ENCODE measurements at regions not wholly inside any gene's neighbourhood (a gene's known extent, or its start where the extent isn't known, plus 50 kb on each side); places are given as distances from the start of the nearest gene placed in this dataset.

DNA sequence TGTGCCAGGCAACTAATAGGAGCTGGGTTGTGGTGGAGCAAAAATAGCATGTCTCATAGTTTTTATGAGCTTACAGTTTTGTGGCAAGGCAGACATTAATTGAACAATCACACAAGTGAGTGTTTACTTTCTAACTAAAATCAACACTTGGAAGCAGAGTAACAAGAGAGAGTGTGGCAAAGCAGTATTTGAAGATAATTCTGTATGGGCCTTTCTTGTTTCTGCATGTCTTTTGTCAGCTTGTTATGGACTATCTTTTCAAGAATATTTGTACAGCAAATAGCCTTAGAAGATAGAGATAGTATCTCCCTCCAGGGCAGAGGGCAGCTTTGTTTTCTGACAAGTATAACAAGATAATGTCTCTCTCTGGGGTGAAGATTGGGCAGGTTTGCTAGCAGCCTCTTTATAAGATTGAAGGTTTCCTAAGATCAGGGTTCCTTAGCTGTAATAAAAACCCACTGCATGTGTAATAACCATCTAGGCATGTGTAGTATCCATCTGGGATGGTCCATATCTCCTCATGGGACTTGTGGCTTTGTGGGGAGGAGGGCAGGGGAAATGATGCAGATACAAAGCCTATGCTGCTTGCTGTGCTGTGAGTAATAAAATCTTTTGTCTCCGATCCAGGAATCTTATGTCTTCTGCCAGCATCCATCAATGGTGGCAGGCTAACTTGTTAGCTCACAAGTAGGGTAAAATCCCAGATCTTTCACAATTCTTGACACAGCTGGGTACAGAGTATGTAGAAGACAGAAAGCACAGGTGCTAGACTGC, 479.9 kb downstream of the KDM4C start:
- Histone ChIP-seq H3K9me3 (ENCODE audit: severe bottlenecking) (no peaks in the 10 kb centered on the region), H3K4me3 (ENCODE audit: low read depth, low read length) (no peak overlapping the region), H3K36me3 (no peaks in the 10 kb centered on the region), H3K27ac (no peak overlapping the region), H3K27me3 (ENCODE audit: insufficient read depth, low read depth, severe bottlenecking) (no peaks in the 10 kb centered on the region)
- DNase-seq = no peak
- TF ChIP-seq, protein P1, sequence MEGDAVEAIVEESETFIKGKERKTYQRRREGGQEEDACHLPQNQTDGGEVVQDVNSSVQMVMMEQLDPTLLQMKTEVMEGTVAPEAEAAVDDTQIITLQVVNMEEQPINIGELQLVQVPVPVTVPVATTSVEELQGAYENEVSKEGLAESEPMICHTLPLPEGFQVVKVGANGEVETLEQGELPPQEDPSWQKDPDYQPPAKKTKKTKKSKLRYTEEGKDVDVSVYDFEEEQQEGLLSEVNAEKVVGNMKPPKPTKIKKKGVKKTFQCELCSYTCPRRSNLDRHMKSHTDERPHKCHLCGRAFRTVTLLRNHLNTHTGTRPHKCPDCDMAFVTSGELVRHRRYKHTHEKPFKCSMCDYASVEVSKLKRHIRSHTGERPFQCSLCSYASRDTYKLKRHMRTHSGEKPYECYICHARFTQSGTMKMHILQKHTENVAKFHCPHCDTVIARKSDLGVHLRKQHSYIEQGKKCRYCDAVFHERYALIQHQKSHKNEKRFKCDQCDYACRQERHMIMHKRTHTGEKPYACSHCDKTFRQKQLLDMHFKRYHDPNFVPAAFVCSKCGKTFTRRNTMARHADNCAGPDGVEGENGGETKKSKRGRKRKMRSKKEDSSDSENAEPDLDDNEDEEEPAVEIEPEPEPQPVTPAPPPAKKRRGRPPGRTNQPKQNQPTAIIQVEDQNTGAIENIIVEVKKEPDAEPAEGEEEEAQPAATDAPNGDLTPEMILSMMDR (IDR thresholded peaks at IDR 0.05; ENCODE audit: low read depth, low read length) = no peak

DNA sequence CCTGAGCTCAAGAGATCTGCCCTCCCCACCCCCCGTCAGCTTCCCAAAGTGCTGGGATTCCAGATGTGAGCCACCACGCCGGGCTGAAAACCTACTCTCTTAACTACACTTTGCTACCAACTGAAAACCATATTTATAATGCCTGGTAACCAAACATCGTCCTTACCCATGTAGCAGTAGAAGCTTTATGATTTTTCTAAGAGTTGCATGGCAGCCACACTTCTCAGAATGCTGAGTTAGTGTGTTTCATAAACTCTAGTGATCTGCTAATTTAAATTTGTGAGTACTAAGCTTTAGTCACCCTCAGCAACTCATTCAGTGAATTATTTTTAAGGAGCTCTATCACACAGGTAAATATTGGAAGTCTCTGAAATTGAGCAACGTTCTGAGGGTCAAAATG, 478.4 kb downstream of the KDM4C start:
- TF ChIP-seq, protein P1 (IDR thresholded peaks at IDR 0.05; ENCODE audit: low read depth, low read length) = no peak
- Histone ChIP-seq H3K4me3 (ENCODE audit: low read depth, low read length) (no peak overlapping the region), H3K27ac (no peak overlapping the region), H3K9me3 (ENCODE audit: severe bottlenecking) (no peaks in the 10 kb centered on the region), H3K27me3 (ENCODE audit: insufficient read depth, low read depth, severe bottlenecking) (no peaks in the 10 kb centered on the region), H3K36me3 (no peaks in the 10 kb centered on the region)
- DNase-seq = no peak

DNA sequence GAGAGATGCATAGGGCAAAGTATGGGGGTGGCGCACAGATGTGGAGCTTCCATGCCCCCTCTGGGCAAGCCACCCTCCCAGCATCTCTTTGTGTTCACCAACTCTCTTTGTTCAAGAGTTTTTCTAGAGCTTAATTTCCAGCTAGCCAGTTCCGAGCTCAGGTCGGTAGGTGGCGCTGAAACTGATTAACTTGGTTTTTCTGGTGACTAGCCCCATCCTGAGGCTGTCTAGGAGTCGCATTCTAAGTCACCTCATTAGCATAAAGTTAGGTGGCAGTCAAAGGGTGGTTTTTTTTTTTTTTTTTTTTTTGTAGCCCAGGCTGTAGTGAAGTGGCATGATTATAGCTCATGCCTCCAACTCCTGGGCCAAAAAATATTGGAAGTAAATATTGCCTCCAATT, 476.4 kb downstream of the KDM4C start:
- H3K36me3 ChIP-seq = no peaks in the 10 kb centered on the region
- no peaks in the 10 kb centered on the region for H3K9me3 ChIP-seq (ENCODE audit: severe bottlenecking)
- H3K4me3 ChIP-seq (ENCODE audit: low read depth, low read length) = no peak overlapping the region
- H3K27ac ChIP-seq = no peak overlapping the region
- TF ChIP-seq, protein P1 (IDR thresholded peaks at IDR 0.05; ENCODE audit: low read depth, low read length) = peak; percentile 42
- no peaks in the 10 kb centered on the region for H3K27me3 ChIP-seq (ENCODE audit: insufficient read depth, low read depth, severe bottlenecking)
- peak; percentile 32 for DNase-seq

DNA sequence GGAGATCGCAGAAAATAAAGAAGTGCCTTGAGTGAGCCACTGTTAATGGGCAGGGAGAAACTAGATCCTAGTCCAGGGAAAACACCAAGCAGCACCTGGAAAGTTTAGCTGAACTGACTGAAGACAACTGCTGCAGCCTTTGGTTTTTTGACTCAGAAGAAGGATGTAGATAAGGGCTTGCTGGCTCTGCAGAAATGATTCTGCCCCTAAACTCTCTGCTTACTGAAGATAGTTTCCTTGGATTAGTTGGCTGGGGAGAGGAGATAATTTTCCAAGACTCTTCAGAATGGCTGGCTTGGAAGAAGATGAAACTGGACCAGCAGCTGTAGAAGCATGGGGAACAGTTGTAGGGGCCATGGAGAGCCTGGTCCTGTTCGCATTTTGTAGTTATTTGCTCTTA, 471.8 kb downstream of the KDM4C start:
- Histone ChIP-seq H3K4me3 (ENCODE audit: low read depth, low read length) (no peak overlapping the region), H3K36me3 (no peaks in the 10 kb centered on the region), H3K27me3 (ENCODE audit: insufficient read depth, low read depth, severe bottlenecking) (no peaks in the 10 kb centered on the region), H3K9me3 (ENCODE audit: severe bottlenecking) (no peaks in the 10 kb centered on the region), H3K27ac (no peak overlapping the region)
- TF ChIP-seq, protein P1 (IDR thresholded peaks at IDR 0.05; ENCODE audit: low read depth, low read length) = no peak
- no peak for DNase-seq

DNA sequence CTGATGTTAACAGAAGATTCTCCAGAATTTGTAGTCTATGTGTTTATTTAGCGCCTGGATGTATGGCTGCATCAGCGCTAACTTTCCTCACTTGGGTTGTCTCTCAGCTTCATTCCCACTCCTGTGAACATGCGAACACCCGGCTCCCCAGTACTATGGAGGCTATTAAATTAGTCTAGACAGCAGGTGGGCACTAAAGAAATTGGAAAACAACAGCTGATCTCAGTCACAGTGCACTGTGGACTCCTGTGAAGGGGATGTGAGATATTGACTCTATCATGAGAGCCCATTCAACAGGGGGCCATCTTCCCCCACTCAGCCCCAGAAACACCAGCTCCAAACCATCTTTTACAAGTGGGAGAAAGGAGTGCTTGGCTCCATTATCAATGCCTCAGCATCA, 471.0 kb downstream of the KDM4C start:
- DNase-seq = no peak
- H3K9me3 ChIP-seq (ENCODE audit: severe bottlenecking) = no peaks in the 10 kb centered on the region
- no peak overlapping the region for H3K27ac ChIP-seq
- TF ChIP-seq, protein P1 (IDR thresholded peaks at IDR 0.05; ENCODE audit: low read depth, low read length) = no peak
- no peaks in the 10 kb centered on the region for H3K36me3 ChIP-seq
- H3K4me3 ChIP-seq (ENCODE audit: low read depth, low read length) = no peak overlapping the region
- no peaks in the 10 kb centered on the region for H3K27me3 ChIP-seq (ENCODE audit: insufficient read depth, low read depth, severe bottlenecking)

DNA sequence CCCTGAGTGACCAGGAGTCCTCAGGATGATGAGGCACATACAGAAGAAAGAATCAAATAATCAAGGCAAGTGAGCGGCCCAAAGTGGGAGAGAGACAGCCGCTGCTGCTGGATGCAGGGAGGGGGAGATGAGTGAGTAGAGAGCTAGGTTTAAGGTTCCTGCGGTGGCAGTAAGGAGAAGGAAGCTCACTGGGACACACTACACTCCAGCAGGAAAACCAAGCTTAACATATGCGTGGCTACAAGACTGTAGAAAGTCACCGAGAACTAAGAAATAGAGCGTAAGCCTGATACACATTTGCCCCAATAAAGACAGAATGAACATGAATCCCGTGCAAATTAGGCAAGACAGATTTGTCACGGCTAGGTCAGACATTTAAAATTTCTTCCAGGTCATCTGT, 470.2 kb downstream of the KDM4C start:
- no peaks in the 10 kb centered on the region for H3K36me3 ChIP-seq
- no peaks in the 10 kb centered on the region for H3K27me3 ChIP-seq (ENCODE audit: insufficient read depth, low read depth, severe bottlenecking)
- H3K4me3 ChIP-seq (ENCODE audit: low read depth, low read length) = no peak overlapping the region
- DNase-seq = no peak
- H3K9me3 ChIP-seq (ENCODE audit: severe bottlenecking) = no peaks in the 10 kb centered on the region
- H3K27ac ChIP-seq = no peak overlapping the region
- TF ChIP-seq, protein P1 (IDR thresholded peaks at IDR 0.05; ENCODE audit: low read depth, low read length) = no peak

Measured in WERI-Rb-1 (cell line).